Effector memory CD8-positive, alpha-beta T cell (primary cell): ENCODE measurements at regions not wholly inside any gene's neighbourhood (a gene's known extent, or its start where the extent isn't known, plus 50 kb on each side); places are given as distances from the start of the nearest gene placed in this dataset.

Source experiments
- ATAC-seq: fragments of 150-1000 bp; cut with Tn5 transposase; replicated peaks from 2 replicates; pipeline ENCODE4 v1.10.0; 2021; ENCODE audit warnings: mild to moderate bottlenecking, moderate library complexity
- DNase-seq, 3 experiments: peaks; one replicate each; pipeline ENCODE4 v3.0.0; 2021
- H3K27ac Mint-ChIP-seq, 2 donors: one replicate each; pipeline ENCODE4 v1.8.0; 2022; ENCODE audit warnings: mild to moderate bottlenecking in 2 of 2, mixed read lengths in 2 of 2, moderate library complexity in 2 of 2
- H3K27me3 Mint-ChIP-seq, 2 donors: one replicate each; pipeline ENCODE4 v1.8.0; 2022; ENCODE audit warnings: mixed read lengths in 2 of 2
- H3K36me3 Mint-ChIP-seq: one replicate; pipeline ENCODE4 v1.8.0; 2022; ENCODE audit warnings: mild to moderate bottlenecking, moderate library complexity, mixed read lengths; ENCODE audit not compliant: insufficient read depth
- H3K4me1 Mint-ChIP-seq, 2 donors: one replicate each; pipeline ENCODE4 v1.8.0; 2022; ENCODE audit warnings: low read depth in 2 of 2, mixed read lengths in 2 of 2
- H3K4me3 Mint-ChIP-seq, 2 donors: one replicate each; pipeline ENCODE4 v1.8.0; 2022; ENCODE audit warnings: mild to moderate bottlenecking in 2 of 2, mixed read lengths in 2 of 2, moderate library complexity in 2 of 2
- H3K9me3 Mint-ChIP-seq, 2 donors: one replicate each; pipeline ENCODE4 v1.8.0; 2022; ENCODE audit warnings: mixed read lengths in 2 of 2

DNA sequence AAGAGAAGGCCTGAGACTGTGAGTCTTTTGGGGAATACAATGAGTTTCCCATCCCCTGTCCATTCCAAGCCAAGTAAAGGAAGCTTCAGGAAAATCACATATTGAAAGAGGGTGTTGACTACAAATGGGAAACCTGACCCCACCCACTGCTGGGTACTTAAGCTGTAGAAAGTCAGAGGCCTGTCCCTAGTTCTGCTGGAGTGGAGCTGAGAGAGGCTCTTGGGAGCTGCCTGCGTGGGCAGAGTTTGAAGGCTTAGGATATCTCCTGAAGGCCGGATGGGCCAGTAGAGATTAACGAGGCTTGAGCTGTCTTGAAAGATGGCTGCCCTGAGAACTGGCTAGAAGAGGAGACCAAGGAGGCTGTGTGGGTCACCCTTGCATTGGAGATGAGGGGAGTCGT, 176.2 kb upstream of the NECTIN1 start:
- H3K36me3 Mint-ChIP-seq, result no peaks in the 10 kb centered on the region

GRCh38 chr11:119904531-119905035, 175.6 kb upstream of the NECTIN1 start:
- H3K27me3 Mint-ChIP-seq, result peaks cover 36 to 84% of the 10 kb centered on the region in 2 donors
- H3K9me3 Mint-ChIP-seq, result no peaks in the 10 kb centered on the region
- no peak overlapping the region for H3K27ac Mint-ChIP-seq
- DNase-seq, result no peak
- H3K36me3 Mint-ChIP-seq, result no peaks in the 10 kb centered on the region
- H3K4me1 Mint-ChIP-seq, result no peaks in the 10 kb centered on the region
- H3K4me3 Mint-ChIP-seq, result no peak overlapping the region
- no peak for ATAC-seq

More for the DNA sequence above, 176.2 kb upstream of the NECTIN1 start:
- no peaks in the 10 kb centered on the region for H3K9me3 Mint-ChIP-seq
- no peak for ATAC-seq
- H3K27me3 Mint-ChIP-seq, result peaks cover 38 to 89% of the 10 kb centered on the region in 2 donors
- H3K4me3 Mint-ChIP-seq, result no peak overlapping the region
- DNase-seq, result no peak
- no peak overlapping the region for H3K27ac Mint-ChIP-seq
- H3K4me1 Mint-ChIP-seq, result no peaks in the 10 kb centered on the region

GRCh38 chr11:119903821-119904220, 174.8 kb upstream of the NECTIN1 start:
- no peaks in the 10 kb centered on the region for H3K4me1 Mint-ChIP-seq
- no peak overlapping the region for H3K4me3 Mint-ChIP-seq

GRCh38 chr11:119903389-119903788, 174.4 kb upstream of the NECTIN1 start:
- H3K4me3 Mint-ChIP-seq, result no peak overlapping the region
- ATAC-seq, result no peak
- H3K4me1 Mint-ChIP-seq, result no peaks in the 10 kb centered on the region
- H3K9me3 Mint-ChIP-seq, result no peaks in the 10 kb centered on the region
- no peak for DNase-seq
- H3K27me3 Mint-ChIP-seq, result peaks cover 28 to 85% of the 10 kb centered on the region in 2 donors
- no peaks in the 10 kb centered on the region for H3K36me3 Mint-ChIP-seq
- no peak overlapping the region for H3K27ac Mint-ChIP-seq

More at GRCh38 chr11:119903821-119904220, 174.8 kb upstream of the NECTIN1 start:
- ATAC-seq, result no peak
- Mint-ChIP-seq H3K9me3 (no peaks in the 10 kb centered on the region), H3K36me3 (no peaks in the 10 kb centered on the region), H3K27me3 (peaks cover 30 to 85% of the 10 kb centered on the region in 2 donors), H3K27ac (no peak overlapping the region)
- no peak for DNase-seq

GRCh38 chr11:119902656-119903231, 173.7 kb upstream of the NECTIN1 start:
- ATAC-seq (no peak), DNase-seq (no peak)
- Mint-ChIP-seq H3K9me3 (no peaks in the 10 kb centered on the region), H3K27ac (no peak overlapping the region), H3K4me1 (no peaks in the 10 kb centered on the region), H3K4me3 (no peak overlapping the region), H3K36me3 (no peaks in the 10 kb centered on the region), H3K27me3 (peaks cover 21 to 80% of the 10 kb centered on the region in 2 donors)

- H3K36me3 Mint-ChIP-seq, result no peaks in the 10 kb centered on the region
- DNase-seq (no peak), ATAC-seq (no peak)
- no peak overlapping the region for H3K4me3 Mint-ChIP-seq
- H3K9me3 Mint-ChIP-seq, result no peaks in the 10 kb centered on the region
- H3K4me1 Mint-ChIP-seq, result no peaks in the 10 kb centered on the region
- peaks cover 18 to 80% of the 10 kb centered on the region in 2 donors for H3K27me3 Mint-ChIP-seq
- no peak overlapping the region for H3K27ac Mint-ChIP-seq
Measured at GRCh38 chr11:119901657-119902577, 172.9 kb upstream of the NECTIN1 start.

- H3K36me3 Mint-ChIP-seq, result no peaks in the 10 kb centered on the region
Measured at GRCh38 chr11:119899997-119900396, 171.0 kb upstream of the NECTIN1 start.

DNA sequence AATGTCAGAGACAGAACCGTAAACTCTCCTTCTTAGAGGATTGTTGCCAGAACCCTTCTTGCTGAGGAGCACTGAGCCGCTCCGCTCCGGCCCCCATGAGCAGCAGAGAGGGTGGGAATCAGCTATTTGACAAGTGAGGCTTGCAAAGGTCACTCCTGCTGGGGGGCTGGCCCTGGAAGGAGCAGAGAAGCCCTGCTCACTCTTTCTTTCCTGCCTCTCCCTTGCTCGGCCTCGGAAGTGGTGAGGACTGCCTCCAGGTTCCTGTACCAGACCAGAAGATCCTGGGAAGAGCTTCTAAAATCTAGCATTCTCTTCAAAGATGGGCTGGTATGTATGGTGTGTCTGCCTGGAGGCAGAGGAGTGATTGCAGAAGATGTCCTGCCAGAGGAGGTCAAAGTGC, 168.6 kb upstream of the NECTIN1 start:
- Mint-ChIP-seq H3K4me1 (peaks cover 0 to 4% of the 10 kb centered on the region in 2 donors), H3K4me3 (no peak overlapping the region), H3K27me3 (peaks cover 5 to 70% of the 10 kb centered on the region in 2 donors), H3K36me3 (no peaks in the 10 kb centered on the region), H3K9me3 (no peaks in the 10 kb centered on the region), H3K27ac (no peak overlapping the region)
- DNase-seq (no peak), ATAC-seq (no peak)

More at GRCh38 chr11:119899997-119900396, 171.0 kb upstream of the NECTIN1 start:
- peaks cover 5 to 72% of the 10 kb centered on the region in 2 donors for H3K27me3 Mint-ChIP-seq
- no peak overlapping the region for H3K4me3 Mint-ChIP-seq
- peaks cover 0 to 4% of the 10 kb centered on the region in 2 donors for H3K4me1 Mint-ChIP-seq
- DNase-seq (no peak), ATAC-seq (no peak)
- H3K9me3 Mint-ChIP-seq, result no peaks in the 10 kb centered on the region
- no peak overlapping the region for H3K27ac Mint-ChIP-seq

DNA sequence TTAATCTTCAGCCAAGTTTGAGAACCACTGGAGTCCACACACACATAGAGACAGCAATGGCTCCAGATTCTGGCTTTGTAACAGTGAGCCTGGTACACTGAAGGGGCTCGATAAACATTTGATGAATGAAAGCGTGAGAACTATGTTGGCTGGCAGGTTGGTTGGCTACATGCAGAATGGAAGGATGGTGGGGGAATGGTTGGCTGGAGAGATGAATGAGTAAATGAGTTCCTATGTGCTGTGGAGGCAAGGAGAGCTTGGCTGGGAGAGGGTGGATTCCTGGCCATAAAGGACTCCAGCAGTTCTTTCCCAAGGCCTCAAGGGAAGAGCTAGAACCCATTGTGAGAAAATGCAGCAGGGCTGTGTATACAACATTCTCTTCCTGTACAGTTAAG, 168.0 kb upstream of the NECTIN1 start:
- no peak for ATAC-seq
- H3K36me3 Mint-ChIP-seq, result no peaks in the 10 kb centered on the region
- H3K27ac Mint-ChIP-seq, result no peak overlapping the region
- peaks cover 0 to 4% of the 10 kb centered on the region in 2 donors for H3K4me1 Mint-ChIP-seq
- no peak overlapping the region for H3K4me3 Mint-ChIP-seq
- H3K9me3 Mint-ChIP-seq, result no peaks in the 10 kb centered on the region
- peaks cover 5 to 70% of the 10 kb centered on the region in 2 donors for H3K27me3 Mint-ChIP-seq
- no peak for DNase-seq

- Mint-ChIP-seq H3K27ac (no peak overlapping the region), H3K4me3 (no peak overlapping the region), H3K9me3 (no peaks in the 10 kb centered on the region), H3K27me3 (peaks cover 5 to 70% of the 10 kb centered on the region in 2 donors), H3K36me3 (no peaks in the 10 kb centered on the region), H3K4me1 (peaks cover 0 to 4% of the 10 kb centered on the region in 2 donors)
- ATAC-seq (no peak), DNase-seq (no peak)
Measured at GRCh38 chr11:119896387-119897045, 167.5 kb upstream of the NECTIN1 start.

DNA sequence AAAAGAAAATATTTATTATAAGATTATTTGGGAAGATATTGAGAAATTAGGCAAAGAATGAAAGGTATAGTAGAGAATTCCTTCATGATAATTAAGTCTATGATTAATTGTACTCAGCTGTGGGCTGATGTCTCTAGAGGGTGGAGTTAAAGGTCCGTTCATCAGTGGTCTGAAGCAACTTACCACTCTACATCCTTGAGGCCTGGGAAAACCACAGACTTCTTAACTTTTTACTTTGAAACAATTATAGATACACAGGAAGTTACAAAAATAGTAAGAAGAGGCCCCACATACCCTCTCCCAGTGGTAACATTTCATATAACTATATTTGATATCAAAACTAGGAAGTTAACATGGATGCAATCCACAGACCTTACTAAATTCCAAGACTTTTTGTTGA, 167.0 kb upstream of the NECTIN1 start:
- Mint-ChIP-seq H3K4me3 (no peak overlapping the region), H3K36me3 (no peaks in the 10 kb centered on the region), H3K27me3 (peaks cover 8 to 70% of the 10 kb centered on the region in 2 donors), H3K9me3 (no peaks in the 10 kb centered on the region), H3K27ac (no peak overlapping the region), H3K4me1 (peaks cover 0 to 4% of the 10 kb centered on the region in 2 donors)
- ATAC-seq (no peak), DNase-seq (no peak)

DNA sequence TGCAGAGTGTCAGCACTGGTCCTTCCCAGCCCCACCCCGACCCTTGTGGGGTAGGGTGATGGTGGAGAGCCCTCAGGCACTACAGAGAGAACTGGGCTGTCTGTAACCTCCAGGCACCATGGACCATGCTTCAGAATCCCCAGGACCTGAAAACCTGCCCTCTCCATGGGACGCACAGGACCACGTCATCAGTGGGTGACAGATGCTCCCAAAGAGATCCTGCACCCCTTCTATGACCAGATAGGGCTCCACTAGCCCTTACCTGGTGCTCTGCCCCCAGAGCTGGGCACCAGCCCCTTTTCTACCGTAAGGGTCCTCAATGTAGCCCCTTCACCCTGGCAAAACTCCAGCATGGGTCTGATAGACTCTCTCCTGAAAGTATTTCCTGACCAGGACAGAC, 165.9 kb upstream of the NECTIN1 start:
- H3K27ac Mint-ChIP-seq, result no peak overlapping the region
- H3K9me3 Mint-ChIP-seq, result no peaks in the 10 kb centered on the region
- H3K36me3 Mint-ChIP-seq, result no peaks in the 10 kb centered on the region
- no peak overlapping the region for H3K4me3 Mint-ChIP-seq
- H3K4me1 Mint-ChIP-seq, result peaks cover 0 to 4% of the 10 kb centered on the region in 2 donors
- DNase-seq (no peak), ATAC-seq (no peak)
- peaks cover 8 to 76% of the 10 kb centered on the region in 2 donors for H3K27me3 Mint-ChIP-seq

- Mint-ChIP-seq H3K27ac (no peak overlapping the region), H3K27me3 (peaks cover 29 to 81% of the 10 kb centered on the region in 2 donors)
- no peak for ATAC-seq
Measured at GRCh38 chr11:119892311-119892808, 163.4 kb upstream of the NECTIN1 start.

More at GRCh38 chr11:119892311-119892808, 163.4 kb upstream of the NECTIN1 start:
- no peak for DNase-seq
- Mint-ChIP-seq H3K9me3 (no peaks in the 10 kb centered on the region), H3K36me3 (no peaks in the 10 kb centered on the region), H3K4me3 (no peak overlapping the region), H3K4me1 (peaks cover 0 to 4% of the 10 kb centered on the region in 2 donors)
